Astrocyte of the cerebellum (primary cell): ENCODE measurements at regions not wholly inside any gene's neighbourhood (a gene's known extent, or its start where the extent isn't known, plus 50 kb on each side); places are given as distances from the start of the nearest gene placed in this dataset.

ENCODE experiments used
- DNase-seq: peaks from one replicate; pipeline ENCODE4 v3.0.0-alpha.2; 2011; ENCODE audit warnings: low read depth
- H3K4me3 ChIP-seq: 2 replicates; pipeline ENCODE4 v1.5.1; 2011; ENCODE audit warnings: mild to moderate bottlenecking, low read depth, low read length, moderate library complexity
- CTCF ChIP-seq: IDR thresholded peaks from 2 replicates; pipeline ENCODE4 v1.5.1; 2012; ENCODE audit warnings: low read length, low read depth, moderate library complexity, mild to moderate bottlenecking; ENCODE audit errors: missing control alignments
- in situ Hi-C: cut with HindIII; loops from 2 replicates; pipeline ENCODE4 v1.10.0; 2017; ENCODE audit warnings: low sequenced_read_pairs

- no peak for DNase-seq
- no peak for TF ChIP-seq CTCF
- in situ Hi-C loops, result no loop called here
- H3K4me3 ChIP-seq, result no peak overlapping the region
These were observed 312.3 kb downstream of the SPRY1 start for GRCh38 chr4:123708902-123709301.

- in situ Hi-C loops, result no loop called here
- H3K4me3 ChIP-seq, result no peak overlapping the region
- no peak for DNase-seq
- TF ChIP-seq CTCF, result no peak
These were observed 312.7 kb downstream of the SPRY1 start for GRCh38 chr4:123709336-123709735.

GRCh38 chr4:123731035-123731434, 334.4 kb downstream of the SPRY1 start:
- no peak for TF ChIP-seq CTCF
- DNase-seq, result no peak
- in situ Hi-C loops, result no loop called here
- H3K4me3 ChIP-seq, result no peak overlapping the region

DNA sequence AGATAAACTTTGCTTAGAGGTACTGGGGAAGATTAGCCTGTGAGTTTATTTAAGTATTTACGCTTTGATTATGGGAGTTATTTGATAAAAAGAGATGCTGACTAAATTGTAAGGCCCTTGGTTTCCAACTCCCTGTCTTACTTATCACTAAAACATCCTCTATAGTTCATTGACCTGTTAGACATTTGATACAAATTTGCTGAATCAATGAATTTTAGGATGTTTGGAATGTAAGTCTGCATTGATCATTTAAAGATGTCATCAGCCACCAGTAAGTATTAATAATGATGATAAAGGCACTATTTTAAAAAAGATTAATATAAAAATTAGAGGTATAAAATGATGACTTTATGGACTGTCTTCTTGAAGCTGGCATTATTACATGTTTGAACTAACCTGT, 340.6 kb downstream of the SPRY1 start:
- no peak for TF ChIP-seq CTCF
- DNase-seq, result no peak
- in situ Hi-C loops, result no loop called here
- H3K4me3 ChIP-seq, result no peak overlapping the region

DNA sequence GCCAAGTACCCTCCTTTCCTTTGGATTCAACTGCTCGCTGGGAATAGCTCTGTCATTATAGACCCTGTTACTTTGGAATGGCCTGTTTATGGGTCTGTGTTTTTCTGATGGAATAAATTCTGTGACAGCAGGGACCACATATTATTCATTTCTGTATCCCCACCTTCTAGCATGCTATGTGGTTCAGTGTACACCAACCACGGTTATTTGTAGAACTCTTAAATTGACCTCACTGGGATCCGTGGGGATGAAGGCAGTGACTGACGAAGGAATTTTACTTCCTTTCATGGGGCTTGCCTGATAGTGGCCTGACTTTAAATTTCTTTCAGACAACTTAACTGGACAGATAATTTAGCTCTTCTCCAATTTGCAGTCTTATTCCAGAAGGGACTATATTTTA, 343.2 kb downstream of the SPRY1 start:
- TF ChIP-seq CTCF, result no peak
- H3K4me3 ChIP-seq, result no peak overlapping the region
- no peak for DNase-seq
- in situ Hi-C loops, result no loop called here

DNA sequence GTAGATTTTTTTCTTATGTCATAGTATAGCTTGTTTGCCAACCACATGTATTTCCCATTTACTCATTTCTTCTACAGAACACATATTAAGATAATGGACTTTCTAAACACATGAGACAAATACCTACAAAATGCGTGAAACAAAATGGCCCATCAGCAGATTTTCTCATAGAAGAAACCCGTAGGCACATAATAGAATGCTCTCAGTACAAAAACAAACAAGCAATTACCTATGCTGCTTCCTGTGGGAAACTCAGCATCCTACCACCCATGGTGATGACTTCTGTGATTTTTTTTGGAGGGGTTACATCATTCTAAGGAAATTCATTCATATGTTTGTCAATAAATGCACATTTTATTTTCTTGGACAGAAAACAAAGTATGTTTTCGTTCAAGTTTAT, 343.6 kb downstream of the SPRY1 start:
- no peak for TF ChIP-seq CTCF
- no peak for DNase-seq
- in situ Hi-C loops, result no loop called here
- no peak overlapping the region for H3K4me3 ChIP-seq

DNA sequence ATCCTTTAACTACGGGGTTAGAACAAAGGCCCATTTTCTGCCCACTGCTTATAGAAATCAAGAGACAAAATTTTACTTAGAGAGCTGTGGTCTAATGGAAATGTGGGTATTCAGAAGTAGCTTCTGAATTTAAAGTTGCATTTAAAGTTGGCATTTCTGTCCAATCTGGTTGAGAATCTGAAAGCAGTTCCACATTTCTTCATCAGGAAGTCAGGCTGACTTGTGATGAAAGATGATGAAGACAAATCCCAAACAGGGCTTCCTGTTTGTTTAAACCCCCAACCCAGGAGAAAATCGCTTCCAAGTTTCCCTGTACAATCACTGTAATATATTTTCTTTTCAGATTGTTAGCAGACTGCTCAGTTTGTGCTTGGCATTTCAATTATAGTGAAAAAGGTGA, 345.3 kb downstream of the SPRY1 start:
- in situ Hi-C loops, result no loop called here
- no peak for TF ChIP-seq CTCF
- H3K4me3 ChIP-seq, result no peak overlapping the region
- DNase-seq, result no peak
